Panc1 (cell line): ENCODE measurements at regions not wholly inside any gene's neighbourhood (a gene's known extent, or its start where the extent isn't known, plus 50 kb on each side); places are given as distances from the start of the nearest gene placed in this dataset.

Experiments
- ATAC-seq: fragments of 200-7000 bp; cut with Tn5 transposase; 2 replicates; pipeline ENCODE4 v1.9.1; 2020; ENCODE audit warnings: mild to moderate bottlenecking, moderate library complexity
- BruUV-seq: library from RNA; stranded (reverse); fragments of 400-500 nt; replicated peaks from 2 replicates; lab custom pipeline; 2021; lab: Mats Ljungman, UMichigan
- CTCF ChIA-PET: fragments of 300-600 bp; sonication (Branson Sonifier 250); formaldehyde crosslinking; loops from one replicate; lab custom pipeline; 2022; ENCODE audit warnings: antibody characterized with exemption; lab: Charles Lee
- POLR2A ChIA-PET: fragments of 300-600 bp; sonication (Branson Sonifier 250); formaldehyde crosslinking; loops from one replicate; lab custom pipeline; 2022; ENCODE audit warnings: antibody characterized with exemption; lab: Charles Lee
- DNase-seq: peaks from one replicate; pipeline ENCODE4 v3.0.0-alpha.2; 2010; ENCODE audit warnings: low read depth, low spot score
- H3K27ac ChIP-seq: 2 replicates; pipeline ENCODE4 v1.5.1; 2011; ENCODE audit warnings: mild to moderate bottlenecking, low read length, inconsistent platforms
- H3K27me3 ChIP-seq: fragments of 200-500 bp; sonication (Bioruptor generic); 2 replicates; pipeline ENCODE4 v1.6.0; 2014; ENCODE audit warnings: low read length, inconsistent platforms; ENCODE audit not compliant: control insufficient read depth, insufficient read depth
- H3K36me3 ChIP-seq: fragments of 200-500 bp; sonication (Bioruptor generic); 2 replicates; pipeline ENCODE4 v1.5.1; 2014; ENCODE audit warnings: inconsistent platforms, mild to moderate bottlenecking, low read length, moderate library complexity; ENCODE audit not compliant: control insufficient read depth, insufficient read depth
- H3K4me1 ChIP-seq: 2 replicates; pipeline ENCODE4 v1.5.1; 2011; ENCODE audit warnings: inconsistent platforms, mild to moderate bottlenecking, low read length, moderate library complexity; ENCODE audit not compliant: control insufficient read depth, insufficient read depth
- H3K4me3 ChIP-seq, 2 experiments: 2 replicates each; pipeline ENCODE4 v1.5.1; 2011 to 2012; ENCODE audit warnings: low read depth in 2 of 2, low read length in 2 of 2, mild to moderate bottlenecking in 2 of 2, inconsistent platforms in 1 of 2, moderate library complexity in 1 of 2
- H3K9me3 ChIP-seq: fragments of 200-500 bp; sonication (Bioruptor generic); 2 replicates; pipeline ENCODE4 v1.5.1; 2014; ENCODE audit warnings: low read depth, mild to moderate bottlenecking, inconsistent platforms, low read length, moderate library complexity; ENCODE audit not compliant: control insufficient read depth, insufficient read depth
- CTCF ChIP-seq: fragments of 450-650 bp; IDR thresholded peaks from 2 replicates; pipeline ENCODE4 v1.5.1; 2017; ENCODE audit warnings: mild to moderate bottlenecking
- POLR2AphosphoS5 ChIP-seq: IDR thresholded peaks from 2 replicates; pipeline ENCODE4 v1.6.1; 2012; ENCODE audit warnings: mild to moderate bottlenecking, low read depth, low read length, moderate library complexity
- REST ChIP-seq, 2 experiments: IDR thresholded peaks; 2 replicates each; pipeline ENCODE4 v1.6.1; 2011 to 2012; ENCODE audit warnings: low read depth in 2 of 2, control low read depth in 1 of 2, low read length in 1 of 2, mild to moderate bottlenecking in 1 of 2, moderate library complexity in 1 of 2; ENCODE audit not compliant: insufficient read depth in 1 of 2
- SIN3A ChIP-seq: IDR thresholded peaks from 2 replicates; pipeline ENCODE4 v1.6.1; 2012; ENCODE audit warnings: low read depth, mild to moderate bottlenecking, low read length, moderate library complexity, borderline replicate concordance; ENCODE audit not compliant: insufficient read depth
- TCF7L2 ChIP-seq: IDR thresholded peaks from 2 replicates; pipeline ENCODE4 v1.6.1; 2011; ENCODE audit warnings: mild to moderate bottlenecking, low read depth, low read length, inconsistent platforms
- in situ Hi-C: cut with HindIII; loops from 2 replicates; pipeline ENCODE4 v1.10.0; 2016; ENCODE audit warnings: low sequenced_read_pairs, low pct_unique_long_range_greater_than_20kb
- intact Hi-C: fragments of 100-400 bp; cut with micrococcal nuclease; formaldehyde crosslinking; loops from one replicate; pipeline ENCODE4 v1.10.0; 2022; ENCODE audit not compliant: unreplicated experiment

GRCh38 chr13:24041651-24042225 is 118.8 kb upstream of the SPATA13 start:
- TF ChIP-seq CTCF: no peak
- TF ChIP-seq TCF7L2: no peak
- no peak for TF ChIP-seq POLR2AphosphoS5
- TF ChIP-seq REST (IDR thresholded peaks at IDR 0.05; ENCODE audit: insufficient read depth in 1 of 2, low read depth in 2 of 2, low read length in 1 of 2): no peak
- no peak for TF ChIP-seq SIN3A
- H3K9me3 ChIP-seq: no peaks in the 10 kb centered on the region; the same call in 1 of the 2 replicates
- H3K27me3 ChIP-seq: no peaks in the 10 kb centered on the region
- H3K36me3 ChIP-seq: no peaks in the 10 kb centered on the region
- BruUV-seq: no TSS peak
- H3K4me3 ChIP-seq: no peak overlapping the region
- CTCF ChIA-PET: no interaction called here
- ATAC-seq (no peak), DNase-seq (no peak)
- no peaks in the 10 kb centered on the region for H3K4me1 ChIP-seq
- in situ Hi-C loops: no loop called here
- H3K27ac ChIP-seq: no peak overlapping the region
- intact Hi-C loops: no loop called here
- POLR2A ChIA-PET: no interaction called here

GRCh38 chr13:24042710-24043440 is 117.6 kb upstream of the SPATA13 start:
- Histone ChIP-seq H3K4me3 (no peak overlapping the region), H3K9me3 (no peaks in the 10 kb centered on the region; the same call in 1 of the 2 replicates), H3K4me1 (no peaks in the 10 kb centered on the region), H3K27me3 (no peaks in the 10 kb centered on the region), H3K27ac (no peak overlapping the region), H3K36me3 (no peaks in the 10 kb centered on the region)
- no peak for DNase-seq
- POLR2A ChIA-PET: no interaction called here
- ATAC-seq: no peak
- CTCF ChIA-PET: no interaction called here
- in situ Hi-C loops (no loop called here), intact Hi-C loops (no loop called here)
- TF ChIP-seq CTCF (no peak), TCF7L2 (no peak), SIN3A (no peak), REST (IDR thresholded peaks at IDR 0.05; ENCODE audit: insufficient read depth in 1 of 2, low read depth in 2 of 2, low read length in 1 of 2) (no peak), POLR2AphosphoS5 (no peak)
- BruUV-seq: no TSS peak
